ENCODE measurements at regions not wholly inside any gene's neighbourhood (a gene's known extent, or its start where the extent isn't known, plus 50 kb on each side); places are given as distances from the start of the nearest gene placed in this dataset.
"Not testable (repeated sequence)": the region's sequence is repeated elsewhere in the genome, so short reads cannot be mapped to it uniquely, and the experiment has no call there.

DNA sequence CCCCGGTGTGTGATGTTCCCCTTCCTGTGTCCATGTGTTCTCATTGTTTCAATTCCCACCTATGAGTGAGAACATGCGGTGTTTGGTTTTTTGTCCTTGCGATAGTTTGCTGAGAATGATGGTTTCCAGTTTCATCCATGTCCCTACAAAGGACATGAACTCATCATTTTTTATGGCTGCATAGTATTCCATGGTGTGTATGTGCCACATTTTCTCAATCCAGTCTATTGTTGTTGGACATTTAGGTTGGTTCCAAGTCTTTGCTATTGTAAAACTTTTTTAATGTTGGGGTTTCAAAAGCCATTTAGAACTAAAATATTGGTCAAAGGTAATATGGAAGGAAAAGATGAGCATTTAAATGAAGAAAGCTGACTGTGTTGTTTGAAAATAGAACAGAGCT, 88.3 kb upstream of the SIMC1 start:
- H3K27ac Mint-ChIP-seq; H3K36me3 Mint-ChIP-seq (ENCODE audit: low read depth); intact Hi-C loops (cut with micrococcal nuclease); H3K4me3 Mint-ChIP-seq; H3K4me1 Mint-ChIP-seq (ENCODE audit: low read depth); H3K9me3 Mint-ChIP-seq: not testable (repeated sequence)
- peaks cover 20% of the 10 kb centered on the region for H3K27me3 Mint-ChIP-seq

GRCh38 chr5:176151281-176151680, 86.9 kb upstream of the SIMC1 start:
- no peaks in the 10 kb centered on the region for H3K36me3 Mint-ChIP-seq (ENCODE audit: low read depth)
- intact Hi-C loops (cut with micrococcal nuclease) = no loop called here
- no peak overlapping the region for H3K27ac Mint-ChIP-seq
- H3K4me3 Mint-ChIP-seq = no peak overlapping the region
- H3K4me1 Mint-ChIP-seq (ENCODE audit: low read depth) = no peaks in the 10 kb centered on the region
- peaks cover 18% of the 10 kb centered on the region for H3K27me3 Mint-ChIP-seq
- no peaks in the 10 kb centered on the region for H3K9me3 Mint-ChIP-seq

DNA sequence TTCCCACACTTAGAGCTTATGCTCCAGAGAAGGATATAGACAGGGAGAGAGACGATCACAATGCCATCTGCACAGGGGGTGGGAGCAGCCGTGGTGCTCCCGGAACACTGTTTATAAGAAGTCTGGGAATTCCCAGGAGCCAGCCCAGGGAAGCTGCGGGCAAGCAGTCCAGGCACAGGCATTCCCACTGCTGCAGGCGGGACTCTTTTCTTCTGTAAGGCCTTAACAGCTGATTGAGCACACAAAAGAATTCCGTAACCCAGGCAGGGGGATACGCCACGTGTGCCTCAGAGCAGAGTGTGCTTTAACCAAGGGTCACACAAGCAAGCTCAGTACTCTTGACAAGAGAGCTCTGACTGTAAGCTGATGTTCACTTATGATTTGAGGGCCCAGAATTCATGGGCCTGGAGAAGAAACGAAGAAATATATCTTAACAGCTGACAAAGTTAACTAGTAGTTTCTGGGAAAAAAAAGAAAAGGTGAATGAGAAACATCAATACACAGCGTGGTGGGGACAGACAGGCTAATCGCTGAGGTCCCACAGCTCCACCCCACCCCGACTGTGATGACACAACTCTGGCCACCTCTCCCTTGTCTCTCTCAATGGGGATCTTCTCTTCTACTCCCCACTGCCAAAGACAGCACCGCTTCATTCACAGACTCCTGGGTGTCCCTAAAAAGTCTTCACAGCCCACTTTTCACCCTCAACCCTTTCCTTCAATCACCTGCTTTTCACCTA, 85.9 kb upstream of the SIMC1 start:
- Mint-ChIP-seq H3K36me3 (ENCODE audit: low read depth) (no peaks in the 10 kb centered on the region), H3K27ac (no peak overlapping the region), H3K4me3 (no peak overlapping the region), H3K4me1 (ENCODE audit: low read depth) (no peaks in the 10 kb centered on the region), H3K27me3 (peaks cover 23% of the 10 kb centered on the region), H3K9me3 (no peaks in the 10 kb centered on the region)
- intact Hi-C loops (cut with micrococcal nuclease) = no loop called here

DNA sequence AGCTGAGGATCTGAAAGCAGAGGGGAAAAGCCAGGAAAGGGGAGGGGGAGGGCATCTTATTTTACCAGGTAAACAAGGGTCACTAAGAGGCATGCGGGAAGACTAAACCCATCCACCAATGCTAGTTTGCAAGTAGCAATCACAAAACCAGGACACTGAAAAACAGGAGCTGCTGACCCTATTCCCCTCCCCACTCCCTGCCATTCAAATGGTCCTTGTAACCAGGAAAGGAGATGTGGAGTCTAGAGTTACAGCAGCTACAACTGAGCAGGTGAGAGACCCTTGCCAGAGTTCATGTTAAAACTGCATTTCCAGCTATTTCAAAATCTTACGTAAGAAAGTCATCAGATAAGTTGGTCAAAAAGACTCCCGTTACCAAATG, 85.3 kb upstream of the SIMC1 start:
- Mint-ChIP-seq H3K36me3 (ENCODE audit: low read depth) (no peaks in the 10 kb centered on the region), H3K27ac (no peak overlapping the region), H3K27me3 (peaks cover 24% of the 10 kb centered on the region), H3K4me1 (ENCODE audit: low read depth) (no peaks in the 10 kb centered on the region), H3K4me3 (no peak overlapping the region), H3K9me3 (no peaks in the 10 kb centered on the region)
- intact Hi-C loops (cut with micrococcal nuclease) = no loop called here

- Mint-ChIP-seq H3K9me3 (no peaks in the 10 kb centered on the region), H3K27me3 (peaks cover 24% of the 10 kb centered on the region), H3K36me3 (ENCODE audit: low read depth) (no peaks in the 10 kb centered on the region), H3K27ac (no peak overlapping the region), H3K4me1 (ENCODE audit: low read depth) (no peaks in the 10 kb centered on the region), H3K4me3 (no peak overlapping the region)
- intact Hi-C loops (cut with micrococcal nuclease) = no loop called here
These were observed 84.5 kb upstream of the SIMC1 start for GRCh38 chr5:176153741-176154140.

DNA sequence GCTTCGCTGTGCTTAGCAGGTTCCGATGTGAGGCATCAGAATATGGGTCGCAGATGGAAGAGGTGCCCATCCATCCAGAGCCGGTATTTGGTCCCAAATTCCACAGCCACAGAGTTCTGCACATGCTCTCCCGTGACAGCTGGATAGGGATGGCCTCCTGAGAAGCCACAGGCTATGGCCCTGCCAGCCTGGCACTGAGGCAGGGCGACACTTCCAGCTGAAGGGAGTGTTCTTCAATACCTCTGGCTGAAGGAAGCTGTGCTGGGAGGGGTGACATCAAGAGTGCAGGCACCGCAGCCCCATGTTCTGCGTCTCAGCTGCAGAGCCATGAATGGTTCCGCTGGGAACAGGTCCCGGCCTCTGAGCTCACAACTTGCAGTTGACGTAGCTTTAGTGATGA, 83.4 kb upstream of the SIMC1 start:
- Mint-ChIP-seq H3K9me3 (no peaks in the 10 kb centered on the region), H3K36me3 (ENCODE audit: low read depth) (no peaks in the 10 kb centered on the region), H3K4me1 (ENCODE audit: low read depth) (no peaks in the 10 kb centered on the region), H3K4me3 (no peak overlapping the region), H3K27me3 (peaks cover 24% of the 10 kb centered on the region), H3K27ac (no peak overlapping the region)
- intact Hi-C loops (cut with micrococcal nuclease) = no loop called here

GRCh38 chr5:176155922-176156359, 82.3 kb upstream of the SIMC1 start:
- Mint-ChIP-seq H3K9me3 (no peaks in the 10 kb centered on the region), H3K4me1 (ENCODE audit: low read depth) (no peaks in the 10 kb centered on the region), H3K36me3 (ENCODE audit: low read depth) (no peaks in the 10 kb centered on the region), H3K4me3 (no peak overlapping the region), H3K27ac (no peak overlapping the region), H3K27me3 (peaks cover 28% of the 10 kb centered on the region)
- intact Hi-C loops (cut with micrococcal nuclease) = no loop called here

DNA sequence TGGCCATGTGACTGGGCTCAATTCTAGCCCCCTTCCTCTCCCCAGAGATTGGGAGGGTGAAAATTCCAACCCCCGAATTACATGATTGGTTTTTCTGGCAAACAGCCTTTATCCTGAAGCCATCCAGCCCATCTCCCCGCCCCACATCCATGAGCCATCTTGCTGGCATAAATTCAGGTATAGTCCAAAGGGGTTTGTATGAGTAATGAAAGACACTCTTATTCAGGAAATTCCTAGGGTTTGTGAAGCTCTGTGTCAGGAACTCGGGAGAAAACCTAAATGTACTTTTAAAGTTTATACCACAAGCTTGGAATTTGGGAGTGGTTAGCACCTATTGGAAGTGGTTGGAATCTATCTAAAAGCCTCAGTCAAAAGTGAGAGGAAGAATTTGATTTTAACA, 80.6 kb upstream of the SIMC1 start:
- Mint-ChIP-seq H3K27ac (no peak overlapping the region), H3K36me3 (ENCODE audit: low read depth) (no peaks in the 10 kb centered on the region), H3K4me3 (no peak overlapping the region), H3K27me3 (peaks cover 27% of the 10 kb centered on the region), H3K9me3 (no peaks in the 10 kb centered on the region), H3K4me1 (ENCODE audit: low read depth) (no peaks in the 10 kb centered on the region)
- intact Hi-C loops (cut with micrococcal nuclease) = no loop called here

DNA sequence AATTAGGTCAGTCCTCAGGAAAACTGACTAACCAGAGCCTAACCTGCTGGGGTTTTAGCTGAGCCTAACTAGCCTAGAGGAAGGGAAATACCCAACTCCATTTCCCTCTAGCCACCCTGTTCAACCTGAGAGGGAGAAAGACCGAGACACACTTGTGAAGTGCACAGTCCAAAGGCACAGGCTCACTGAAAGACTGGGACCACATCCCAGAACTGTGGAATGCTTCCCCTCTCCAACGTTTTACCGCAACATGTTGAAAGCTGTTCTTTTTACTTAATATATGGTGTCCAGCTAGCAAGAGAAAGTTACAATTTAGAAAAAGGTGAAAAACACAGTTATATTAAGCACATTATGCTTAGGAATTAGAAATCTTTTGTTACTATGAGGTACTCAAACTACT, 76.8 kb upstream of the SIMC1 start:
- no peaks in the 10 kb centered on the region for H3K36me3 Mint-ChIP-seq (ENCODE audit: low read depth)
- H3K4me1 Mint-ChIP-seq (ENCODE audit: low read depth) = no peaks in the 10 kb centered on the region
- peaks cover 20% of the 10 kb centered on the region for H3K27me3 Mint-ChIP-seq
- intact Hi-C loops (cut with micrococcal nuclease) = no loop called here
- no peaks in the 10 kb centered on the region for H3K9me3 Mint-ChIP-seq
- no peak overlapping the region for H3K27ac Mint-ChIP-seq
- H3K4me3 Mint-ChIP-seq = no peak overlapping the region

DNA sequence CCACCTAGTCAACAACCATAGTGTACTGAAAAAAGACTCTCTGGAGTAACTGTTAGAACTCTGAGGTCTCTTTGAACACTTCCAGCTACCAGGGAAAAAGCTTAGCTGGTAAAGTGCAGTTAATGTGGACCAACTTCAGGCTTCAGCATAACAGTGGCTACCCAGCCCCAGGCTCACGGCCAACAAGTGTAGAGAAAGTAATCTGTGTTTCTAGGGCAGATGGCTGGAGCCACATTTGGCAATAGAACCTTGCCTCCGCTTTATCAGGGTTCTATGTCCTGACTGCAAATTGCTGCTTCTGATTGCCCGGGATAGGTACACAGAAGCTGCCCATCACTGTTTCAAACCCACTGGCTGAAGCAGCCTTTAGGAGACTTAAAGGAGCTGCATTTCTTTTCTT, 76.0 kb upstream of the SIMC1 start:
- Mint-ChIP-seq H3K27me3 (peaks cover 18% of the 10 kb centered on the region), H3K36me3 (ENCODE audit: low read depth) (no peaks in the 10 kb centered on the region), H3K27ac (no peak overlapping the region), H3K4me1 (ENCODE audit: low read depth) (no peaks in the 10 kb centered on the region), H3K9me3 (no peaks in the 10 kb centered on the region), H3K4me3 (no peak overlapping the region)
- intact Hi-C loops (cut with micrococcal nuclease) = no loop called here

DNA sequence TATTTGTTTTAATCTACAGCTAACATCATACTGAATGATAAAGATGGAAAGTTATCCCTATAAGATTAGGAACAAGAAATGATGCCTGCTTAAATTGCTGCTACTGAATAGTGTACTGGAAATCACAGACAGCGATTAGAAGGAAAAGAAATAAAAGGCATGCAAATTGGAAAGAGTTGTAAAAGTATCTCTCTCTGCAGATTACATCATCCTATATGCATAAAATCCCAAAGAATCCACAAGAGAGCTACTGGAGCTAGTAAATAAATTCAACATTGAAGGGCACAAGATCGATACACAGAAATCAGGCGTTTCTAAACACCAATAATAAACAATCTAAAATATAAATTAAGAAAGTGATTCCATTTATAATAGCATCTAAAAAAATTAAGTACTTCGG, 75.3 kb upstream of the SIMC1 start:
- H3K36me3 Mint-ChIP-seq (ENCODE audit: low read depth) = no peaks in the 10 kb centered on the region
- H3K9me3 Mint-ChIP-seq = no peaks in the 10 kb centered on the region
- H3K4me3 Mint-ChIP-seq = no peak overlapping the region
- H3K27me3 Mint-ChIP-seq = peaks cover 13% of the 10 kb centered on the region
- no peak overlapping the region for H3K27ac Mint-ChIP-seq
- intact Hi-C loops (cut with micrococcal nuclease) = no loop called here
- no peaks in the 10 kb centered on the region for H3K4me1 Mint-ChIP-seq (ENCODE audit: low read depth)

- Mint-ChIP-seq H3K4me1 (ENCODE audit: low read depth) (peaks cover 5% of the 10 kb centered on the region), H3K36me3 (ENCODE audit: low read depth) (no peaks in the 10 kb centered on the region), H3K27me3 (peaks cover 13% of the 10 kb centered on the region), H3K4me3 (no peak overlapping the region), H3K27ac (no peak overlapping the region), H3K9me3 (no peaks in the 10 kb centered on the region)
- intact Hi-C loops (cut with micrococcal nuclease) = no loop called here
These were observed 71.8 kb upstream of the SIMC1 start for GRCh38 chr5:176166427-176166826.

DNA sequence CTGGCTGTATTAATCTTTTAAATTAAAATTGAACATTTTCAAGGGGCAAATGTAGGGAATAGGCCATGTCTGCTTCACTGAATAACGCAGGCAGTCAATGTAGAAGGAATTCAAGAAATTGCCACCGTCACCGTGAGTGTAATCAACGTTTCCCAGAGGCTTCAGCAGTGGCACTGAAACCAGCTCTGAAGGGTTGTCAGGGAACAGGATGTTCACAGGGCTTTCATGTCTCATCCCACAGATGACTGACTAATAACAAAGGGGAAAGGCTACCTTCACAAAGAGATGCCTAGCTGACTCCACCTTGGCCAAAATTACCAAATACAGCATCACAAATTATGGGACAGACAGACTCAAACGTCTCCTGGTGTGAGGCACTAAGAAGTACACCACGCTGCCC, 70.4 kb upstream of the SIMC1 start:
- H3K9me3 Mint-ChIP-seq = no peaks in the 10 kb centered on the region
- H3K27me3 Mint-ChIP-seq = peaks cover 12% of the 10 kb centered on the region
- no peak overlapping the region for H3K27ac Mint-ChIP-seq
- peaks cover 5% of the 10 kb centered on the region for H3K4me1 Mint-ChIP-seq (ENCODE audit: low read depth)
- H3K36me3 Mint-ChIP-seq (ENCODE audit: low read depth) = no peaks in the 10 kb centered on the region
- intact Hi-C loops (cut with micrococcal nuclease) = no loop called here
- H3K4me3 Mint-ChIP-seq = no peak overlapping the region

DNA sequence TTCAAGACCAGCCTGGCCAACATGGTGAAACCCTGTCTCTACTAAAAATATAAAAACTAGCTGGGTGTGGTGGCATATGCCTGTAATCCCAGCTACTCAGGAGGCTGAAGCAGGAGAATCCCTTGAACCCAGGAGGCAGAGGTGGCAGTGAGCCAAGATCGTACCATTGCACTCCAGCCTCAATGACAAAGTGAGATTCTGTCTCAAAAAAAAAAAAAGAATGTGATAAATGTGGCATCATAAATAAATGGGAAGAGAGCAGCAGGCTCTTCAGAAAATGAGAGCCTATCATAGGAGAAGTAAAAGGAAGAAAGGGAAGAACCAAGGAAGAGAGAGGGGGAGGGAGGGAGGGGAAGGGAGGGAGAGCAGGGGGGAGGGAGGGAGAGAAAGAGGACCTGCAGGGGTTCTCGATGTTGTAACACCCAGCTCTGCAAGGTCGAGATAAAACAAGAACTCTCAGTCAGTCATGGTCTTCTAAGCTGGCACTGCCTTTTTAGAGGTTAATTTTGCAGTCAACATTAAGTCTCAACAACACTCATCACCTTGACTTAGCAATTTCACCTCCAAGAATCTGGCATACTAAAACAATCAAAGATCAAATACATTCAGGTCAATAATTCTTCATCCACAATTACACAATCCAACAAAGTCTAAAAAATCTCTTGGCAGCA, 68.7 kb upstream of the SIMC1 start:
- intact Hi-C loops (cut with micrococcal nuclease) = no loop called here
- Mint-ChIP-seq H3K4me3 (no peak overlapping the region), H3K27me3 (peaks cover 8% of the 10 kb centered on the region), H3K4me1 (ENCODE audit: low read depth) (peaks cover 5% of the 10 kb centered on the region), H3K9me3 (no peaks in the 10 kb centered on the region), H3K27ac (no peak overlapping the region), H3K36me3 (ENCODE audit: low read depth) (no peaks in the 10 kb centered on the region)

DNA sequence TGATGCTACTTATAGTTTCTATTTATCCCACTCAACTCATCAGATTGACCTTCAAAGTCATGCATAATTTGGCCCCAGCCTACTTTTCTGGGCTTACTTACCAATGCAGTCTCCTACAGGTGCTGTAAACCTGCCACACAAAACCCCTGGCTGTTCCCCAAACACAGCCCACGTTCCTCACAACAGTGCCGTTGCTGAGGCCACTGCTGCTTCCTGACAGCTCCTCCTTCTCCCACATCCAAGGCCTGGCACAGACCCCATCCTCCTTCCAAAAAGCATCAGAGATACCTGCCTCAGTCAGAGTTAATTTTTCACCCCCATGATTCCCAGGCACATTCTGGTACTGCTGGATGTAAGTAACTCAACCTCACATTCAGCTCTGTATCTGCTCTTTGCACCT, 68.1 kb upstream of the SIMC1 start:
- Mint-ChIP-seq H3K36me3 (ENCODE audit: low read depth) (no peaks in the 10 kb centered on the region), H3K27me3 (peaks cover 7% of the 10 kb centered on the region), H3K4me3 (no peak overlapping the region), H3K27ac (no peak overlapping the region), H3K4me1 (ENCODE audit: low read depth) (peaks cover 5% of the 10 kb centered on the region), H3K9me3 (no peaks in the 10 kb centered on the region)
- intact Hi-C loops (cut with micrococcal nuclease) = no loop called here
